ENCODE measurements at regions not wholly inside any gene's neighbourhood (a gene's known extent, or its start where the extent isn't known, plus 50 kb on each side); places are given as distances from the start of the nearest gene placed in this dataset.
"Not testable (repeated sequence)": the region's sequence is repeated elsewhere in the genome, so short reads cannot be mapped to it uniquely, and the experiment has no call there.

DNA sequence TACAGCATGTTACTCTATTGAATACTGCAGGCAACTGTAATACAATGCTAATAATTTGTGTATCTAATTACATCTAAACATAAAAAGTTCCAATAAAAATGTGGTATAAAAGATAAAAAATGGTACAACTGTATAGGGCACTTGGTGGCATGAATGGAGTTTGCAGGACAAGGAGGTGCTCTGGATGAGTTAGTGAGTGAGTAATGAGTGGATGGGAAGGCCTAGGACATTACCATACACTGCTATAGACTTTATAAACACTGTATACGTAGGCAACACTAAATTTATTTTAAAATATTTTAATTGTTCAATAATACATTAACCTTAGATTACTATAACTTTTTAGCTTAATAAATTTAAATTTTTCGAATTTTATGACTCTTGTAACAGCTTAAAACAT lies 579.6 kb upstream of the MAN1A1 start:
- no peak for DNase-seq

DNA sequence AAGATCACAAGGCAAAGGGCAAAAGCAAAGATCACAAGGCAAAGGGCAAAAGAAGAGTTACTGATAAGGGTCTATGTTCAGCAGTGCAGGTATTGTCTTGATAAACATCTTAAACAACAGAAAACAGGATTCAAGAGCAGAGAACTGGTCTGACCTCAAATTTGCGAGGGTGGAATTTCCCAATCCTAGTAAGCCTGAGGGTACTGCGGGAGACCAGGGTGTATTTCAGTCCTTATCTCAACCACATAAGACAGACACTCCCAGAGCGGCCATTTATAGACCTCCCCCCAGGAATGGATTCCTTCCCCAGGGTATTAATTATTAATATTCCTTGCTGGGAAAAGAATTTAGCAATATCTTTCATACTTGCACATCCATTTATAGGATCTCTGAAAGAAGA lies 575.3 kb upstream of the MAN1A1 start:
- DNase-seq: not testable (repeated sequence)

DNA sequence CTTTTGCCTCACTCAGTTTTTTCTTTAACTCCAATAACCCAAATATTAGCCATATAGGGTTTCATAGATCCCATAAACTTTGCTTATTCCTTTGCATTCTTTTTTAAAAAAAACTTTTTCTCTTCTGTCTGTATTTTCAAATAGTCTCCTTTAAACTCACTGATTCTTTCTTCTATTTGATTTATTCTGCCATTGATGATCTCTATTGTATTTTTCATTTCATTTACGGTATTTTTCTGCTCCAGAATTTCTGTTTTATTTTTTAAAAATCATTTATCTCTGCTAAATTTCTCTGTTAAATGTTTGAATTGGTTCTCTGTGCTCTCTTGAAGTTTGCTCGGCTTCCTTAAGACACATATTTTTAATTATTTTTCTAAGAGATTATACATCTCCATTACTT lies 573.3 kb upstream of the MAN1A1 start:
- no peak for DNase-seq

DNA sequence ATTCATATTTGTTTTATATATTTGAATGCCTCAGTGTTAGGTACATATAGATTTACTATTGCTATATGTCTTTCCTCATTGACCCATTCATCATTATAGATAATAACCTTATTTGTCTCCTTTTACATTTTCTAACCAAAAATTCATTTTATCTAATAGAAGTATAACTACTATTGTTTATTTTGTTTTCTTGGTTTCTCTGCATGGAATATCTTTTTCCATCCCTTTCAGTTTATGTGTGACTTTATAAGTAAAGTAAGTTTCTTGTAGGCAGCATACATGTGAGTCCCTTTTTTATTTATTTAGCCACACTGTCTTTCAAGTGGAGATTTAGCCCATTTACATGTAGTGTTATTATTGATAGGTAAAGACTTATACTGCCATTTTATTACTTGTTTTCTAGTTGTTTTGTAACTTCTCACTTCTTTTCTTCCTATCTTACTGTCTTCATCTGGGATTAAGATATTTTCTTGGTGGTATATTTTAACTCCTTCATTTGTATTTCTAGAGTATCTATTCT lies 572.0 kb upstream of the MAN1A1 start:
- DNase-seq: no peak

DNA sequence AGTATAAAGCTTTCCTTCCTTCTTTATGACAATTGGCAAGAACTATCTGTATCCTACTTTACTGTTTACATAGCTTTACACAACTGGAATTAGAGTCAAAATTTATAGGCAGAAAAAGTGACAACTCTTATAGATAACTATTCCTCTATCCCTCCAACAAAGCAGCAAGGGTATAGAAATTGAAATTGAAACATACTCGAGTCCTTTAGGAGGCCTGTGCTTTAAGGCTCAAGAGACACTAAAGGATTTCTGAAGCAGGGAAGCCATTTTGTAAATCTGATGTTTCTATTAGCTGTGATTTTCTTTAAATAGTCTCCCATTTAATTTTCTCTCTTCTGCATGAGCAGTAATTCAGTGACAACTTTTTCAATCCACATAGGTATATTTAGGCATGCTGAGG lies 567.6 kb upstream of the MAN1A1 start:
- DNase-seq: no peak

DNA sequence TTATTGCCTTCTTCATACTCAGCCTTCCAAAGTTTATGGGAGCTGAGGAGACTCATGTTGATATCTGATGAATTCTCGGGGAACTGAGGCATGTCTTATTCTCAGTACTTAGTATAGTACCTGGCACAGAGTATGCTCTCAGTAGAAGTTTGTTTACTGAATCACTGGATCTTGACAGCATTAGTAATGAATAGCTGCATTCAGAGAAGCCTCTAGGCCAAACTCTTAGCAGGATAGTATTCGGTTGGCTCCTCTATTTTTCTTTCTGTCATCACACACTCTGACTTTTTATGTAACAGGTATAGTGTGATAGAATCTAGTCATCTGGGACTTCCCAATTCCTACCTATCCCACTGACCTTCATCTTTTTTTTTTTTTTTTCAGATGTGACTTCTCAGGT lies 566.4 kb upstream of the MAN1A1 start:
- DNase-seq: no peak

DNA sequence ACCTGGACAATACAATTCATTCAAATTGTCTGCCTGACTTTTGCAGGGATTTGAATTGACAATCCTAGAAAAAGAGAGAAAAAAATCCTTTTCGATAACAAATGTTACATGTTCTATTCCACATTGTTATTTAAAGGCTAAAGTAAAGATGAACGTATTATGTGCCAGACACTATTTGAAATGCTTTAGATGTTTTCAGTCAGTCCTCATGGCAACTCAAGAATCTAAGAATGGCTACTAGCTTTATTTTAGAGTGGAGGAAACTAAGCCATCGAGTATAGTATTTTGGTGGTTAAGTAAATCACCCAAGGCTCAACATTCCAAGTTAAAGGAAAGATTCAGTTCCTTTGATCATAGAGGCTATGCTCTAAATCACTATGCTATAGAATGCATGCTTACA lies 558.6 kb upstream of the MAN1A1 start:
- DNase-seq: no peak

DNA sequence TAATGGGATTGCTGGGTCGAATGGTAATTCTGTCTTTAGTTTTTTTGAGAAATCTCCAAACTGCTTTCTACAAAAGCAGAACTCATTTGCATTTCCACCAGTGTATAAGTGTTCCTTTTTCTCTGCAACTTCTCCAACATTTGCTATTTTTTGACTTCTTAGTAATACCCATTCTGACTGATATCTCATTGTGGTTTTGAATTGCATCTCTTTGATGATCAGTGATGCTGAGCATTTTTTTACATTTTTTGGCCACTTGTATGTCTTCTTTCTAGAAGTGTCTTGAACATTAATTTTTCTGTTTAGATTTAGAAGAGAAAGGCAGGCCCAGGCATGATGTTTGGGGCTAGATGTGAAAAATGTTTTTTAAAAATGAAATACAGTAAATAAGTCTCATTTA lies 553.1 kb upstream of the MAN1A1 start:
- DNase-seq: no peak

DNA sequence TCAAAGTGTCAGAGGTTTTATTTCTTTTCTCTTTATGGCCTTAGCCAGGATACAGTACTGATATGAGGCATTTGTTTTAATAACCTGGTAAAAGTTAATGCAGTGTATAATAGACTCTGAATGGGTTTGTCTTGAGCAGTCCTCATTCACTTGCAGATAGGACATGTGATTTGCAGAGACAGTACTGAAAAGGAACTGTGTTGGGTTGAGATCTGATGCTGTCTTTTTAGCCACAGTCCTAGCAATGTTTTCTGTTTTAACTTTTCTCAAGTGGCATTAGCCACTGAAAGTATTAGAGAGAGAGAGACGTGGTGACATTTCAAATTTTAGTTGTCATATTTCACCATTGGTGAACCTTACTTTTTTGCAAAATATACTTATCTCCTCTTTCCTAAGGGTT lies 547.2 kb upstream of the MAN1A1 start:
- no peak for DNase-seq

DNA sequence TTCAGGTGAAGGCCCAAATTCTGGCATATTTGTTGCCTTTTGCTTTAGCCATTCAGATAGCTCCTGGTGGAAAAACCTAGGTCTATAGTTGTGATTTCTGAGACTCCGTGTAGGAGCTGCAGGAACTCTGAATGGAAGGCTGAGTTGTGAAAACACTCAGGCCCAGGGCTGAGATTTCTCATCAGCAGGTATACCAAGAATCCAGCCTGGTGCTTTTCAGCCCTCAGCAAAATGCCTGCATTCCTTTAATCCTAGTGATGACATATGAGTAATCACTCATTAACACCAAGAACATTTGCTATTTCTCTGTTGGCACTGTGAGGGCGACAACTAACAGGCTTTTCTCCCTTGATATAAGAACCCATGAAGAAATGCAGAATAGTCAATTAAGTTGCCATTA lies 546.1 kb upstream of the MAN1A1 start:
- DNase-seq: no peak

DNA sequence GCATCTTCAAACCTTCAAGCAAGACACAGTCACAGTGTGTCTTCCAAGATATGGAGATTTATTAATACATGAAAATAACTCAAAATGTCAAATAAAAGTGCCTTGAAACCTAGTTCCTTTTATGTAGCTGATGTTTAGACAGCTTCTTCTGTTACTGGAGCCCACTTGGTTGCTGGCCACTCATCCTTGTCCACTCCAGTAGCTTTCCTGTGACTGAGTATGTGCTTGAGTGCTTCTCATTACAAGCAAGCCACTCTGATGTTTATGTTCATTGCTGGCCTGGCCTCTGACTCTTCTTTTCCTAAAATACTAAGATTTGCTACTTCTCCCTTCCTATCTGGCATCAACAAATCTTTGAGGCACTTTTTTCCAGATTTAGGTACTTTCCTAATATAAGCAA lies 545.2 kb upstream of the MAN1A1 start:
- DNase-seq: no peak

DNA sequence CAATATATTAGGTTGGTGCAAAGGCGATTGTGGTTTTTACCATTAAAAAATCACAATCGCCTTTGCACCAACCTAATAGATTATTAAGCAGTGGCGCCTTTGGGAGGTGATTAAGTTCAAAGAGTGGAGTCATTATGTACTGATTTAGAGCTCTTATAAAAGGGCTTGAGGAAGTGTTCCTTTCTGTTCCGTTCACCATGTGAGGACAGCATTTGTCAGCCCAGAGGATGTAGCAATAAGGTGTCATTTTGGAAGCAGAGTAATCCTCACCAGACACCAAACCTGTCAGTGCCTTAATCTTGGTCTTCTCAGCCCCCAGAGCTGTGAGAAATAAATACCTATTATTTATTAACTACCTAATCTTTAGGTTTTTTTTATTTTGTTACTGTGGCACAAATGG lies 542.1 kb upstream of the MAN1A1 start:
- DNase-seq: no peak

DNA sequence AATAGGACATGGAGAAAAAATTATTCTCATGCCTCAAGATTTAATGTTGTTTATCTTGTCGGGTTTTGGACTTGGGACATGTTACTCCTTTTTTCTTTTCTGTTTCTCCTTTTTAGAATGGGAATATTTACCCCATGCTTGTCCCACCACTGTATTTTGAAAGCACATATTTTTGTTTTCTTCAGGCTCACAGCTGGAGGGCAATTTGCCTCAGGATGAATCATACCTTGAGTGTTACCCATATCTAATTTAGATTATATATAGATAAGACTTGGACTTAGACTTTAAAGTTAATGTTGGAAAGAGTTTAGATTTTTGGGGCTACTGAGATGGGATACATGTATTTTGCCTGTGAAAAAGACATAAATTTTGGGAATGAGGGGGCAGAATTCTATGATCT lies 541.6 kb upstream of the MAN1A1 start:
- no peak for DNase-seq

DNA sequence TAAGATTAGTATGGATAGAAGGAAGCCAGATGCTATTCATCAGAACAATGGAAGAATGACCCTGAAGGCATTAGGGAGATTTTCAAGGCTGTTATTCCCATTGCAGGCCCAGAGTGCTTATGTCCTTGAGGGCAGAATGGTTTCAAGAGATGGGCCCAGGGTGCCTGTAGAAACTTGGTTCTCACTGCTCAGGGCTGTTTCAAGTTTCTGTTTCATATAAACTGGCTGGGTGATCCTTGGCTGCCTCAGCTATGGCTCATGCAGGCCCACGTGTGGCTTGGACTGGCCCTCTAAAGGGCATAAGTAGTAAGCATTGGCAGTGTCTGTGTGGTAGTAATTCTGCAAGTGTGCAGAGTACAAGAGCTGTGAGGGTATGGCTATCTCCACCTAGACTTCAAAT lies 540.9 kb upstream of the MAN1A1 start:
- DNase-seq: no peak

DNA sequence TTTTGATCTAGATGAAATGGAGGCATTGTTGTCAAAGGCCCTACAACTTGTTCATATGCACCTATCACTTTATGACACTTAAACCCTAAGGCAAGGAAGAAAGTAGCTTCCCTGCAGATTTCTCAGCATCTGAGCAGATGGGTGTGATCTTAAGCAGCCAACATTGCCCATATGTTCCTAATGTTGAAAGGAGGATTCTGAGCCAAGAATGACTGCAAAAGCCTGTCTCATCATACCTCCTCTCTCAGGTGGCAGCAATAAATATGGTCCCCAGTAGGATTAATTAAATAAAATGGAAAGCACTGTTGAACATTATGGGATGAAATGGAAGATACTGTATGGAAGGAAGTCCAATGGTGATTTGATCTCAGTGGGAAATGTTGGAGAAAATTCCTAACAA lies 538.1 kb upstream of the MAN1A1 start:
- no peak for DNase-seq

DNA sequence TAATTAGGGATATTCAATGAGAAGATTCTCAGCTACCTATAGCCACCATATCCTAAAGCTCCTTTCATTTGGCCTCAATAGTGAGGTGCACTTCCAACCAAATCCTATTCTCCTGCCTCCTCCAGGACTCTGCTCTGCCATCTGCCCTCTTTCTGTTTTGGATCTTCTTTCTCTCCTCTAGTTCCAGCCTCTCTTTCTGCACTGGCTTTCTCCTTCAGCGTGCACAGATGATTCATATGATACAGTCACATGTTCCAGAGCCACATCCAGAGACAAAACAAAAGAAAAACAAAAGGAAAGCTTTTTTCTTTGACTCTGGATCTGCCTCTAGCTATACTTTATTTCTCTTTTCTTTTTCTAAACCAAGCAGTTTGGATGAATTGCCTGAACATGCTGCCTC lies 531.9 kb upstream of the MAN1A1 start:
- DNase-seq: no peak

DNA sequence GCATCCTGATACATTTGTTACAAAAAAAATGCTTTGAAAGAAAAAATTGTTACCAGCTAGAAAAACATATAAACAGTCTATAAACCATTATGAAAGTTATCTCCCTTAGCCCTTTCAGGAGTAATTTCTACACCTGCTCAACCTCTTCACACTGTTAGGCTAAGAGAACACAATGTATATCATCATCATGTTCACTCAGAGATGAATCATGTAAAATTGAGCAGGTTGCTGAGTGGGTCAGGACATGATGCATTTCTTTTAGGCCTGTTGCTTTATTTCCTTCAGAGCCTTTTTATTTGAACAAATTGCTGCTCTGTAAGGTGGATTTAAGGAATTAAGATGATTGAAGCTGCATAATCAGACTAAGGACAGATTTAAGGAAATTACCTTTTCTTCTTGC lies 531.3 kb upstream of the MAN1A1 start:
- no peak for DNase-seq

DNA sequence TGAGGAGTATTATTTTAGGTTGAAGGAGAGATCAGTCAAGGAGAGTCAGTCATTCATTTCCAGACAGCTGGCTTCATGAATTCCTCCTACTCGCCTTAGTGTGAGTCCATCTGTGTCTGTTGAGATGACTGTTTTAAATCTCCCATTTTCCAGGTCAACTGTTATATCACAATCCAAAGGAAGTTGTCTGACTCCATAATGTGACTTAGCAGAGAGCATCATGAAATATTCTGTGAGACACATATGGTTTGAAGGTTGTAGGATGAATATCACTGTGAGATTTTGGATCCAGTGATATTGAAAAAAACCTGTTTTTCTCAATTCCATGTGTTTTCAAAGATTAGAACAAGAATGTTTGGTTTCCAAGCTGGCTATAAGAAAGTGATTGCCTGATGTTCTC lies 530.2 kb upstream of the MAN1A1 start:
- no peak for DNase-seq

DNA sequence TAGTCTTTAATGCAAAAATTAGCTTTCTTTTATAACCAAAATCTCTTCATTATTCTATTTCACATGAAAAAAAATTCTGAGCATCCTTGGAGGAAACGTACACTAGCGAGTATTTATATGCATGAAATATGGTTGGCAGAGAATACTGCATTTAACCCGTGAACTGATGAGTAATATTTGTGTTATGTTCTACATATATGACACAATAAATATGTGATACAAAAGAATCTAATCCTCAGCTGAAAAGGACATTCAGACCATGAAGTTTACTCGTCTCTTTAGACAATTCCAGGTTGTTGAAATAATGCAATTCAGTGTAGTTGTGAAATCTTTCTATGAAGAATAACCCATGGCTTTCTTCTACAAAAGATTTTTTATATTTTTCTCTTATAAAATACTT lies 524.8 kb upstream of the MAN1A1 start:
- no peak for DNase-seq

DNA sequence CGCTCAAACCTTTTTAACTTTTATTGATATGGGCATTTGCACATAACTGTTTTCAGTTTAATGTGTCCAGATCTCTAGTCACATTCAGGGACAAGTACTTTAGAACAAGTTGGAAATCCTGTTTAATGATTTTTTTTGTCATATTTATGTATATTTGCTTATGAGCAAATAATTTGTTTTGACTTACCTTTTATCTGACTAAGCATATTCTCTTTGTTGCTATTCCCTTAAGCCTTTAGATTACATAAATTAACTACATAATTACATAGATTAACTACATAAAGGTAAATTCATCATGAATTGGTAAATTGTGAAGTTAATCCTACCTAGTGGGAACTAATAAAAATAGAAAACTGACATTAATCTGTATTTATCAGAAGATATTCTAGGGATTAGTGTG lies 523.5 kb upstream of the MAN1A1 start:
- DNase-seq: no peak

DNA sequence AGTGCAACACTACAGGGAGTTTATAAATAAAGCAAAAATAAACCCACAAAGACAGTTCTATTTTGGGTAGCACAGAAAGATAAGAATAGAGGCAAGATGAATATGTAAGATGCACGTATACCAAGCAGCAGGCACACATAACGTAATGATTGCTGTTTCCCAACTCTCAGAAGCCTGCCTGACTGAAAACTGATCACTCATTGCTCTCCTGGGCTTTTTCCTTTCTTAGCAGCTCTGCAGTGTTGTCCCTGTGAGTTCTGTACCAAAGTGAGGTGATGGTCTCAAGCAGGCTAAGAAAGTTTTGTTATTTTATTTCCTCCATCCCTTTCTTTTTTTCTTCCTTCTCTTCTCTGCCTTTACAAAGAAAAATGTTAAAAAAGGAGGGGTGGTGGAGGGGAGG lies 522.0 kb upstream of the MAN1A1 start:
- no peak for DNase-seq

DNA sequence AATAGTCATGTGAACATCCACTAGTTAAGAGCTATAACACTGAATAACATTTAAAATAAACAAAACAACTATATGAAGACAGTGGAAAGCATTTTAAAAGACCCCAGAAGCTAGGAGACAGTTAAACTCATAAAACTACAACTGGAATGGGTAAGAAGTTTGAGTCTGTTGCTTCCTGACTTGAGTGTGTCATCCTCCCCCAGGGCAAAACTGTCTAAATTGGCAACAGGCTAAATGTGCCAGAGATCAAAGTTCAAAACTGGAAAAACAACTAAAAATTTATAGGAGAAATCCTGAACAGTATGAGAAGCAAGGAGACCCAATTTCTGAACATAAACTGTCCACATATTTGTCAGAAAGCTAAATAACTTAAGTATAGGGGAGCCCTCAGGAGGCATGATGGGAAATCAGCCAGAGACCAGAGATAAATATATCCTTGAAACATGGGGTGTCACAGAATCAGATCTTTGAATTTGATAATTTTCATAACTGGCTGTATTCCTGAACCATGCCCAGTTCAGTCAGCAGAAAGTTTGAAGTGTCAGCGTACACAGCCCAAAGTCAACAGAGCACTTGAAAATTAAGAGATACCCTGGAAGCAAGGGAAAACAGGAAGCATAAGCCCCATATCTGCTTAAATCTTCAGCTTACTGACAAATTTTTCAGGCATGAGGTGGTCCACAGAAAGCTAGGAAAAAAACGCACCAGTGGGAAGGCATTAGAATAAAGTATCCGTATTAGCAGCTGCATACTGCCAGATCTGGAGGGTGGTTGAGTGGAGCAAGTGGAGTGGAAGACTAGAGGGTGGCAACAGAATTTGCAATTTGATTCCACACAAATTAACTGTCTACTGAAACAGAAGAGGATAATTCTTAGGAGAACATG lies 516.1 kb upstream of the MAN1A1 start:
- no peak for DNase-seq

DNA sequence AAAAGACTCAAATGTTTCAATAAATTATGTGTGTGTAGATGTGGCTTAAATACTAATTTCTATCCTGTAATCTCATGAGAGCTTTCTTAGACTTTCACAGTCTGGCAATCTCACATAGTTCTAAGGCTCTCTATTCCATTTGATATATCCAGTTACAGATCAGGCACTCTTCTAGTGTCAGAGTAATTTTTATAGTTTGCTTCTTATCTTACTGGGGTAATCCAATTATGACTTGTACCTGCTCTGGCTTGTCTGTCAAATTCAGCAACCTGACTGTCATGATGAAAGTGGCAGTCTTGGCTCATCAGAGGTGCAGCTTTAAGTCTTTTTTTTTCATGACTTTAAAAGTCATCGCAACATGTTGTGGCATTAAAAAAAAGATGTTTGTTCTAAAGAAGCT lies 513.2 kb upstream of the MAN1A1 start:
- DNase-seq: no peak

DNA sequence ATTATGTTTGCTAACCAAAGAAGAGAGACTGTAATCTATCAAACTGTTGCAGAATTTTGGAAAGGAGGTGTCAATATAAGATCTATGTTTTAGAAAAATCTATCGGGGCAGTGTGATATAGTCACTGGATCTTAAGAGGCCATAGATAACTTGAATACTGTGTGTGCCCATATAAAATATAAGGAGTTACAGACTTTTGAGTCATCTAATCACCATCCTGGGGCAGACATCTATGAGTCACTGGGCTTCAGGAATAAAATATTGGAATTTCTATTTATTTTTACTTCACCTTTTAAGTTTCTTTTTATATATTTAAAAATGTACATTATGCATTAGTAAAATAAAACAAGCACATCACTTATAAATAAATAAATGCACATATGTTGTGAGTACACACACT lies 509.3 kb upstream of the MAN1A1 start:
- no peak for DNase-seq

DNA sequence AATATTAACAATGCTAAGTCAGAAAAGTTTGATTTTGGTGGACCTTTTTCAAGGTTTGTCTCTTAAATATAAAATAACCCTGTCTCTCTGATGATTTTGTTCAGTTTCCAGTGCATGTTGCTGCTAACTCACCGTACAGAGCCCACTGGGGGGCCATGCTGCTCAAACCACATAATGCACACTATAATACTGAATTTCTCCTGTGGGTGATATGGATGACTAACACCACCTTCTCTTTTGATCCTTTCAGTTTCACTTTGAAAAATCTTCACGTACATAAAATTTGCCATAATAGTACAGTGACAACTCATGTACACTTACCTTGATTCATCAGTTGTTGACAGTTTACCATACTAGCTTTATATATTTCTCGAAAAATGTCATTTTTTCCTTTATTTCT lies 506.6 kb upstream of the MAN1A1 start:
- no peak for DNase-seq
